H1 (cell line): ENCODE measurements at regions not wholly inside any gene's neighbourhood (a gene's known extent, or its start where the extent isn't known, plus 50 kb on each side); places are given as distances from the start of the nearest gene placed in this dataset.

Source experiments
- CTCF ChIA-PET: fragments of 300-600 bp; sonication (Branson Sonifier 250); formaldehyde crosslinking; loops from one replicate; lab custom pipeline; 2021; ENCODE audit not compliant: partially characterized antibody; lab: Charles Lee
- POLR2A ChIA-PET: fragments of 300-600 bp; sonication (Branson Sonifier 250); formaldehyde crosslinking; loops from one replicate; lab custom pipeline; 2021; ENCODE audit warnings: inconsistent platforms; ENCODE audit not compliant: partially characterized antibody; lab: Charles Lee
- DNase-seq, 2 experiments: peaks; one replicate each; pipeline versions ENCODE4 v3.0.0 to v3.0.0-alpha.2; 2010 to 2022; ENCODE audit warnings: low spot score in 2 of 2, low read depth in 1 of 2, mixed read lengths in 1 of 2
- FAIRE-seq: peaks from 2 replicates; lab custom pipeline; 2011; peaks lifted over from hg19 to GRCh38; lab: Jason Lieb, UNC
- H2AFZ ChIP-seq: 2 replicates; pipeline ENCODE4 v1.8.1; 2012; ENCODE audit warnings: low read length, inconsistent platforms
- H2AK5ac ChIP-seq: 2 replicates; pipeline ENCODE4 v1.6.1; 2013; ENCODE audit warnings: low read depth, low read length
- H2BK120ac ChIP-seq: replicated peaks from 2 replicates; pipeline ENCODE3; 2013; ENCODE audit warnings: low read depth, low read length, inconsistent platforms
- H2BK12ac ChIP-seq: 2 replicates; pipeline ENCODE4 v1.6.1; 2013; ENCODE audit warnings: low read depth, low read length
- H2BK15ac ChIP-seq: 2 replicates; pipeline ENCODE4 v1.6.1; 2013; ENCODE audit warnings: low read length
- H2BK20ac ChIP-seq: 2 replicates; pipeline ENCODE4 v1.6.1; 2013; ENCODE audit warnings: low read length
- H2BK5ac ChIP-seq: 2 replicates; pipeline ENCODE4 v1.6.1; 2013; ENCODE audit warnings: low read depth, low read length
- H3K14ac ChIP-seq: 2 replicates; pipeline ENCODE4 v1.6.1; 2013; ENCODE audit warnings: inconsistent platforms; ENCODE audit not compliant: insufficient read length
- H3K18ac ChIP-seq: 2 replicates; pipeline ENCODE4 v1.6.1; 2013; ENCODE audit warnings: low read length; ENCODE audit errors: extremely low read depth
- H3K23ac ChIP-seq: 2 replicates; pipeline ENCODE4 v1.6.1; 2013; ENCODE audit warnings: inconsistent platforms; ENCODE audit not compliant: insufficient read length
- H3K23me2 ChIP-seq: 2 replicates; pipeline ENCODE4 v1.6.1; 2013; ENCODE audit warnings: low read depth, low read length
- H3K27ac ChIP-seq: 2 replicates; pipeline ENCODE4 v1.6.1; 2011; ENCODE audit warnings: low read depth, low read length, inconsistent platforms
- H3K27me3 ChIP-seq, 4 experiments: replicated peaks in 1 of 4; 1 replicate in 1 of 4; 2 replicates in 3 of 4; pipeline versions ENCODE4 v1.6.1 to v1.8.1; 2011 to 2013; ENCODE audit warnings: low read length in 3 of 4, mild to moderate bottlenecking in 3 of 4, inconsistent platforms in 2 of 4, mixed read lengths in 2 of 4, moderate library complexity in 1 of 4; ENCODE audit not compliant: control insufficient read depth in 3 of 4, insufficient read depth in 3 of 4; ENCODE audit errors: extremely low read depth in 1 of 4
- H3K36me3 ChIP-seq, 4 experiments: 2 replicates each; pipeline versions ENCODE4 v1.6.1 to v1.8.1; 2011 to 2013; ENCODE audit warnings: mild to moderate bottlenecking in 4 of 4, low read length in 3 of 4, moderate library complexity in 2 of 4, control low read depth in 1 of 4, inconsistent platforms in 1 of 4; ENCODE audit not compliant: insufficient read depth in 4 of 4, control insufficient read depth in 2 of 4
- H3K4ac ChIP-seq: replicated peaks from 2 replicates; pipeline ENCODE3; 2013; ENCODE audit warnings: low read length, low read depth, mixed read lengths, inconsistent platforms; ENCODE audit not compliant: insufficient read length
- H3K4me1 ChIP-seq, 4 experiments: replicated peaks in 1 of 4; 1 replicate in 1 of 4; 2 replicates in 3 of 4; pipeline versions ENCODE4 v1.6.1 to v1.8.1; 2011 to 2013; ENCODE audit warnings: low read length in 3 of 4, inconsistent platforms in 2 of 4, mixed read lengths in 1 of 4; ENCODE audit not compliant: insufficient read depth in 4 of 4, control insufficient read depth in 3 of 4
- H3K4me2 ChIP-seq, 2 experiments: 2 replicates each; pipeline versions ENCODE4 v1.6.1 to v1.8.1; 2011 to 2013; ENCODE audit warnings: low read depth in 2 of 2, low read length in 2 of 2, control low read depth in 1 of 2, inconsistent platforms in 1 of 2, mild to moderate bottlenecking in 1 of 2; ENCODE audit not compliant: insufficient read depth in 1 of 2
- H3K4me3 ChIP-seq, 4 experiments: fragments of 200-600, 300-600 bp in 1 of 4; sonication (generic), shearing (Covaris generic), sonication (Bioruptor Twin) in 1 of 4; 2 replicates each; pipeline versions ENCODE4 v1.5.1 to v1.8.1; 2011 to 2016; ENCODE audit warnings: low read length in 4 of 4, low read depth in 3 of 4, control low read depth in 2 of 4, inconsistent platforms in 2 of 4, mild to moderate bottlenecking in 2 of 4, mixed read lengths in 1 of 4, moderate library complexity in 1 of 4; ENCODE audit not compliant: insufficient read depth in 2 of 4; ENCODE audit errors: extremely low read depth in 1 of 4
- H3K56ac ChIP-seq: replicated peaks from 2 replicates; pipeline ENCODE3; 2013; ENCODE audit warnings: low read depth, mild to moderate bottlenecking, mixed read lengths, low read length, inconsistent platforms; ENCODE audit not compliant: insufficient read length
- H3K79me1 ChIP-seq: 2 replicates; pipeline ENCODE4 v1.6.1; 2013; ENCODE audit warnings: low read depth, low read length, control low read depth
- H3K79me2 ChIP-seq, 2 experiments: 2 replicates each; pipeline versions ENCODE4 v1.6.1 to v1.8.1; 2012 to 2013; ENCODE audit warnings: low read length in 2 of 2, mild to moderate bottlenecking in 2 of 2, inconsistent platforms in 1 of 2; ENCODE audit not compliant: insufficient read depth in 2 of 2, control insufficient read depth in 1 of 2
- H3K9ac ChIP-seq, 4 experiments: replicated peaks in 1 of 4; 1 replicate in 1 of 4; 2 replicates in 3 of 4; pipeline versions ENCODE4 v1.6.1 to v1.8.1; 2011 to 2013; ENCODE audit warnings: low read depth in 3 of 4, low read length in 3 of 4, control low read depth in 2 of 4, mild to moderate bottlenecking in 2 of 4, moderate library complexity in 2 of 4, inconsistent platforms in 1 of 4; ENCODE audit errors: extremely low read depth in 1 of 4
- H3K9me3 ChIP-seq, 2 experiments: 2 replicates each; pipeline versions ENCODE4 v1.6.1 to v1.8.1; 2012 to 2013; ENCODE audit warnings: mild to moderate bottlenecking in 2 of 2, moderate library complexity in 2 of 2, control low read depth in 1 of 2, inconsistent platforms in 1 of 2, low read depth in 1 of 2, low read length in 1 of 2, mixed read lengths in 1 of 2; ENCODE audit not compliant: insufficient read depth in 2 of 2
- H4K20me1 ChIP-seq, 2 experiments: replicated peaks in 1 of 2; 2 replicates each; pipeline versions ENCODE3 to v1.8.1; 2011 to 2013; ENCODE audit warnings: inconsistent platforms in 2 of 2, low read length in 2 of 2, mild to moderate bottlenecking in 1 of 2; ENCODE audit not compliant: insufficient read depth in 2 of 2, control insufficient read depth in 1 of 2
- H4K5ac ChIP-seq: 2 replicates; pipeline ENCODE4 v1.6.1; 2013; ENCODE audit warnings: low read length, low read depth, mixed read lengths, inconsistent platforms; ENCODE audit not compliant: insufficient read length
- H4K8ac ChIP-seq: 2 replicates; pipeline ENCODE4 v1.8.0; 2013; ENCODE audit warnings: mild to moderate bottlenecking, moderate library complexity, low read length, inconsistent platforms; ENCODE audit not compliant: insufficient read depth; ENCODE audit errors: extremely low read depth
- H4K91ac ChIP-seq: replicated peaks from 2 replicates; pipeline ENCODE3; 2013; ENCODE audit warnings: low read length, mixed read lengths, inconsistent platforms; ENCODE audit not compliant: insufficient read length
- BCL11A ChIP-seq, 2 experiments: IDR thresholded peaks; one replicate each; pipeline ENCODE4 v1.6.1; 2011; ENCODE audit warnings: low read depth in 2 of 2, low read length in 2 of 2, mild to moderate bottlenecking in 2 of 2
- CTBP2 ChIP-seq: IDR thresholded peaks from 2 replicates; pipeline ENCODE4 v1.7.0; 2011; ENCODE audit warnings: borderline replicate concordance, mild to moderate bottlenecking, moderate library complexity, mixed read lengths, low read length; ENCODE audit not compliant: insufficient read depth, insufficient read length
- GABPA ChIP-seq: IDR thresholded peaks from 2 replicates; pipeline ENCODE4 v1.6.1; 2011; ENCODE audit warnings: mild to moderate bottlenecking, low read length, moderate library complexity, borderline replicate concordance; ENCODE audit not compliant: insufficient read depth
- JUN ChIP-seq: IDR thresholded peaks from 2 replicates; pipeline ENCODE4 v1.6.1; 2011; ENCODE audit warnings: low read depth, mild to moderate bottlenecking, improper control_type of control experiment, low read length
- KDM5A ChIP-seq: fragments of 200-600 bp; IDR thresholded peaks from 2 replicates; pipeline ENCODE4 v1.7.1; 2012; ENCODE audit warnings: mild to moderate bottlenecking, low read length, inconsistent platforms, mixed read lengths
- MAFK ChIP-seq: IDR thresholded peaks from 2 replicates; pipeline ENCODE4 v1.6.1; 2012; ENCODE audit warnings: low read depth, mild to moderate bottlenecking, improper control_type of control experiment, low read length
- MAX ChIP-seq: IDR thresholded peaks from 2 replicates; pipeline ENCODE4 v1.6.1; 2012; ENCODE audit warnings: inconsistent platforms
- SIRT6 ChIP-seq: IDR thresholded peaks from one replicate; pipeline ENCODE4 v1.7.1; 2012; ENCODE audit warnings: low read length, inconsistent platforms
- TAF7 ChIP-seq: optimal IDR thresholded peaks from 2 replicates; pipeline ENCODE3; 2011; ENCODE audit warnings: low read depth, mild to moderate bottlenecking, inconsistent platforms, low read length, moderate library complexity, borderline replicate concordance
- TCF12 ChIP-seq: IDR thresholded peaks from 2 replicates; pipeline ENCODE4 v1.6.1; 2011; ENCODE audit warnings: low read depth, mild to moderate bottlenecking, low read length
- WGBS, 2 experiments: shearing (Covaris generic) in 1 of 2; methylation state at CpG; one replicate each; pipeline versions ENCODE4 v1.1.6 to v1.1.7; 2013 to 2015; ENCODE audit warnings: low lambda C conversion rate in 2 of 2, mixed read lengths in 2 of 2, inconsistent platforms in 1 of 2, low coverage in 1 of 2, missing lambda C conversion rate in 1 of 2; ENCODE audit not compliant: insufficient replicate concordance in 2 of 2, insufficient coverage in 1 of 2, insufficient read length in 1 of 2; ENCODE audit errors: extremely low coverage in 1 of 2, missing lambda C conversion rate in 1 of 2; 5-methylcytosine and 5-hydroxymethylcytosine counted together

GRCh38 chr9:119701651-119702050 lies 332.4 kb upstream of the BRINP1 start:
- POLR2A ChIA-PET = no interaction called here
- H4K91ac ChIP-seq = no peak overlapping the region
- CTCF ChIA-PET = interaction anchor here (1.2 kb wide), 1 partner anchor 24 kb away, joined by 3 read pairs; no protein-coding TSS in a partner anchor
- no peaks in the 10 kb centered on the region for H3K79me1 ChIP-seq
- H4K8ac ChIP-seq = no peak overlapping the region
- FAIRE-seq (no peak), DNase-seq (no peak)
- H3K23ac ChIP-seq = no peak overlapping the region
- no peak overlapping the region for H3K56ac ChIP-seq
- H3K4me1 ChIP-seq = no peaks in the 10 kb centered on the region; a peak in 1 of 7 replicates
- H2AFZ ChIP-seq = no peak overlapping the region
- H3K9ac ChIP-seq = no peak overlapping the region
- H3K18ac ChIP-seq = no peak overlapping the region
- no peak overlapping the region for H2BK12ac ChIP-seq
- no peak overlapping the region for H2BK120ac ChIP-seq
- H2BK5ac ChIP-seq = no peak overlapping the region
- H3K27ac ChIP-seq = no peak overlapping the region
- H3K4me2 ChIP-seq = no peak overlapping the region
- H3K4me3 ChIP-seq = no peak overlapping the region
- H3K4ac ChIP-seq = no peak overlapping the region
- no peak overlapping the region for H2BK15ac ChIP-seq
- H3K36me3 ChIP-seq = no peaks in the 10 kb centered on the region
- no peaks in the 10 kb centered on the region; the same call in 1 of the 2 replicates for H3K23me2 ChIP-seq
- H2BK20ac ChIP-seq = no peak overlapping the region
- no peaks in the 10 kb centered on the region for H4K20me1 ChIP-seq
- H3K9me3 ChIP-seq = no peaks in the 10 kb centered on the region
- H2AK5ac ChIP-seq = no peak overlapping the region
- no peak overlapping the region for H4K5ac ChIP-seq
- WGBS, 2 experiments = 87% methylated on average over 1 of the region's 1 CpG; no CpG with 5 or more reads in 1 of the 2 experiments
- H3K79me2 ChIP-seq = no peaks in the 10 kb centered on the region
- H3K14ac ChIP-seq = no peak overlapping the region
- H3K27me3 ChIP-seq = no peaks in the 10 kb centered on the region
- no peak for TF ChIP-seq BCL11A (IDR thresholded peaks at IDR 0.05; ENCODE audit: low read depth in 2 of 2, low read length in 2 of 2)
- TF ChIP-seq TAF7 = no peak
- TF ChIP-seq GABPA = no peak
- TF ChIP-seq CTBP2 = no peak
- TF ChIP-seq TCF12 = no peak
- TF ChIP-seq MAX = no peak
- no peak for TF ChIP-seq MAFK
- no peak for TF ChIP-seq SIRT6
- no peak for TF ChIP-seq JUN
- no peak for TF ChIP-seq KDM5A
